GM23338 (cell line): ENCODE measurements at regions not wholly inside any gene's neighbourhood (a gene's known extent, or its start where the extent isn't known, plus 50 kb on each side); places are given as distances from the start of the nearest gene placed in this dataset.

Source experiments
- ATAC-seq: fragments of 200-7000 bp; cut with Tn5 transposase; 3 replicates; pipeline ENCODE4 v1.9.1; 2020
- DNase-seq: peaks from one replicate; pipeline ENCODE4 v3.0.0-alpha.2; 2015; ENCODE audit warnings: low spot score
- H2AFZ ChIP-seq: fragments of 200-600 bp; sonication (generic); 2 replicates; pipeline ENCODE4 v1.8.0; 2016; ENCODE audit warnings: antibody characterized with exemption, mild to moderate bottlenecking, moderate library complexity
- H3F3A ChIP-seq: fragments of 200-600 bp; sonication (generic); replicated peaks from 2 replicates; pipeline ENCODE4 v1.8.0; 2017; ENCODE audit warnings: antibody characterized with exemption, mixed run types, low read depth
- H3K27ac ChIP-seq: fragments of 200-600 bp; sonication (generic); 2 replicates; pipeline ENCODE4 v1.6.1; 2016; ENCODE audit warnings: low read depth
- H3K27me3 ChIP-seq: fragments of 200-600 bp; sonication (generic); 2 replicates; pipeline ENCODE4 v1.8.0; 2016; ENCODE audit warnings: mild to moderate bottlenecking, mixed run types, moderate library complexity; ENCODE audit not compliant: insufficient read depth
- H3K36me3 ChIP-seq: fragments of 200-600 bp; sonication (generic); 2 replicates; pipeline ENCODE4 v1.8.0; 2016; ENCODE audit warnings: mild to moderate bottlenecking; ENCODE audit not compliant: insufficient read depth
- H3K4me1 ChIP-seq: fragments of 200-600 bp; sonication (generic); 2 replicates; pipeline ENCODE4 v1.8.0; 2016; ENCODE audit warnings: mild to moderate bottlenecking, moderate library complexity; ENCODE audit not compliant: insufficient read depth
- H3K4me2 ChIP-seq: fragments of 200-600 bp; sonication (generic); 2 replicates; pipeline ENCODE4 v1.7.1; 2017; ENCODE audit warnings: mixed run types
- H3K4me3 ChIP-seq: fragments of 200-600 bp; sonication (generic); 2 replicates; pipeline ENCODE4 v1.6.1; 2016; ENCODE audit warnings: mixed run types
- H3K79me2 ChIP-seq: fragments of 200-600 bp; sonication (generic); replicated peaks from 2 replicates; pipeline ENCODE4 v1.8.0; 2017; ENCODE audit warnings: mild to moderate bottlenecking; ENCODE audit not compliant: insufficient read depth
- H3K9me2 ChIP-seq: fragments of 200-600 bp; sonication (generic); 2 replicates; pipeline ENCODE4 v1.8.0; 2017; ENCODE audit not compliant: insufficient read depth
- H4K20me1 ChIP-seq: fragments of 200-600 bp; sonication (generic); replicated peaks from 2 replicates; pipeline ENCODE4 v1.8.0; 2017; ENCODE audit warnings: mild to moderate bottlenecking; ENCODE audit not compliant: insufficient read depth
- H3K27ac Mint-ChIP-seq: 2 replicates; pipeline ENCODE4 v1.8.0; 2020; ENCODE audit warnings: inconsistent platforms, mild to moderate bottlenecking, moderate library complexity, mixed read lengths
- H3K27me3 Mint-ChIP-seq: 3 replicates; pipeline ENCODE4 v1.8.0; 2022; ENCODE audit warnings: low read depth, mild to moderate bottlenecking, moderate library complexity, mixed read lengths, inconsistent platforms; ENCODE audit not compliant: insufficient read depth, poor library complexity
- H3K36me3 Mint-ChIP-seq: 3 replicates; pipeline ENCODE4 v1.8.0; 2021; ENCODE audit warnings: low read depth, mild to moderate bottlenecking, inconsistent platforms, moderate library complexity, mixed read lengths
- H3K4me1 Mint-ChIP-seq: 3 replicates; pipeline ENCODE4 v1.8.0; 2020; ENCODE audit warnings: mild to moderate bottlenecking, inconsistent platforms, mixed read lengths
- H3K4me3 Mint-ChIP-seq: 3 replicates; pipeline ENCODE4 v1.8.0; 2021; ENCODE audit warnings: moderate library complexity, mild to moderate bottlenecking, inconsistent platforms, mixed read lengths
- H3K9me3 Mint-ChIP-seq: 3 replicates; pipeline ENCODE4 v1.8.0; 2020; ENCODE audit warnings: moderate library complexity, mild to moderate bottlenecking, inconsistent platforms, mixed read lengths
- CREB1 ChIP-seq: fragments of 250-450 bp; sonication (Bioruptor Pico); IDR thresholded peaks from 2 replicates; pipeline ENCODE4 v1.5.0; 2020; ENCODE audit warnings: low read depth, mild to moderate bottlenecking, moderate library complexity
- EZH2 ChIP-seq: fragments of 200-600 bp; sonication (generic); IDR thresholded peaks from one replicate; pipeline ENCODE4 v1.8.0; 2017; ENCODE audit warnings: antibody characterized with exemption, mild to moderate bottlenecking, low read depth; ENCODE audit not compliant: unreplicated experiment
- JUNB ChIP-seq: IDR thresholded peaks from one replicate; pipeline ENCODE4 v1.6.1; 2016; ENCODE audit warnings: antibody characterized with exemption; ENCODE audit not compliant: unreplicated experiment
- NANOG ChIP-seq: IDR thresholded peaks from 2 replicates; pipeline ENCODE4 v1.6.1; 2016; ENCODE audit warnings: antibody characterized with exemption, borderline replicate concordance
- POLR2AphosphoS5 ChIP-seq: IDR thresholded peaks from 2 replicates; pipeline ENCODE4 v1.6.1; 2016; ENCODE audit warnings: antibody characterized with exemption, low read depth
- STAT1 ChIP-seq: IDR thresholded peaks from one replicate; pipeline ENCODE4 v1.6.1; 2016; ENCODE audit warnings: antibody characterized with exemption; ENCODE audit not compliant: unreplicated experiment
- ZNF114 ChIP-seq: fragments of 250-450 bp; sonication (Bioruptor Pico); IDR thresholded peaks from 2 replicates; pipeline ENCODE4 v1.5.0; 2020; ENCODE audit warnings: mild to moderate bottlenecking, moderate library complexity
- ZNF331 ChIP-seq: fragments of 250-450 bp; sonication (Bioruptor Pico); IDR thresholded peaks from 2 replicates; pipeline ENCODE4 v1.5.0; 2020; ENCODE audit warnings: low read depth, mild to moderate bottlenecking, moderate library complexity
- TF ChIP-seq, protein P1 (sequence below): IDR thresholded peaks from 2 replicates; pipeline ENCODE4 v1.6.1; 2016; ENCODE audit warnings: antibody characterized with exemption
- TF ChIP-seq, protein P2 (sequence below): fragments of 250-450 bp; sonication (Bioruptor Pico); IDR thresholded peaks from 2 replicates; pipeline ENCODE4 v1.5.0; 2020; ENCODE audit warnings: mild to moderate bottlenecking, moderate library complexity
- TF ChIP-seq, protein P3 (sequence below): IDR thresholded peaks from one replicate; pipeline ENCODE4 v1.6.1; 2018; ENCODE audit warnings: antibody characterized with exemption; ENCODE audit not compliant: unreplicated experiment

DNA sequence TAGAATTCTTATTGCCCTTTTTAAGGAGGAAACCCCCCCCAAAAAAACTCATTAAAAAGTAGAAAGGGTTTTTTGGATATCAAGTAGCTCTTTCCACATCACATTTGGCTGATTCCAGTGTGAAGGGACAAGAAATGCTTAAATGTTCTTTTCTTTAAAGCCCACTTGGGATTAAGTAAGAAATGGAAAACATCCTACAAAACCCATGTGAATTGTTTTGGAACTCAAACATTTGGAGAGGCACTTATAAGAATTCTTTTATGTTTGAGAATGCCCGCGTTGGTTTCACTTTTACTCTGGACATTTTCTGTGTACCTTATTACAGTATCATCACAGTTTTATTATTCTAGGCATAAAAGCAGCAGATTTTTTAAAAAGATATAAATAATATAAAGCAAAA, 301.1 kb upstream of the ACTBL2 start:
- no peaks in the 10 kb centered on the region for H3K36me3 Mint-ChIP-seq
- no peaks in the 10 kb centered on the region for H3F3A ChIP-seq
- H3K4me1 ChIP-seq, result 0 out of 2 replicates have a peak, but pooled peaks cover 3% of the 10 kb centered on the region
- no peaks in the 10 kb centered on the region for H3K79me2 ChIP-seq
- H3K9me2 ChIP-seq, result no peaks in the 10 kb centered on the region
- H3K4me3 Mint-ChIP-seq, result no peak overlapping the region
- no peak for DNase-seq
- peaks cover 3% of the 10 kb centered on the region; the same call in 1 of the 3 replicates for H3K4me1 Mint-ChIP-seq
- H3K9me3 Mint-ChIP-seq, result no peaks in the 10 kb centered on the region
- no peaks in the 10 kb centered on the region for H4K20me1 ChIP-seq
- no peaks in the 10 kb centered on the region for H3K27me3 ChIP-seq
- H3K36me3 ChIP-seq, result no peaks in the 10 kb centered on the region
- TF ChIP-seq NANOG, result no peak
- H3K4me2 ChIP-seq, result no peak overlapping the region
- no peak overlapping the region for H3K27ac ChIP-seq
- no peak overlapping the region for H3K27ac Mint-ChIP-seq
- no peak overlapping the region for H2AFZ ChIP-seq
- H3K4me3 ChIP-seq, result no peak overlapping the region
- ATAC-seq, result no peak
- no peaks in the 10 kb centered on the region for H3K27me3 Mint-ChIP-seq

DNA sequence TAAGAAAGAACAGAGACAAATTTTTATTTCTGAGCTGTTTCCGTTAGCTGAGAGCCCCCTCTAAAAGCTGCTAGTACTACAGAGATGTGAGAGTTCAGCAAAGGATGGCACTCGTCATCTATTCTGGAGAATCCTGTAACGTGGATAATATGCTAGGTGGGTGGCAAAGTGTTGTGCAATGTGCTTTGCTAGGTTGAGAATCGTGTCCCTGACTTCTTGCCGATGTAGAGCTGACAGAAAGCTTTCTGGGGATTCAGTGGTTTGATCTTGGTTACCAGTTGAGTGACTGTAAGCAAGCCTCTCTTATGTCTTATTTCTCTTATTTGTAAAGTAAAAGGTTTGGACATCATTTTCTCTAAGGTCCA, 298.3 kb upstream of the ACTBL2 start:
- no peak for DNase-seq
- no peaks in the 10 kb centered on the region for H3K36me3 Mint-ChIP-seq
- Histone ChIP-seq H3K79me2 (no peaks in the 10 kb centered on the region), H3K36me3 (no peaks in the 10 kb centered on the region), H3K27me3 (no peaks in the 10 kb centered on the region), H3K9me2 (no peaks in the 10 kb centered on the region), H2AFZ (no peak overlapping the region), H3K4me3 (no peak overlapping the region), H3K4me2 (no peak overlapping the region), H3K4me1 (0 out of 2 replicates have a peak, but pooled peaks cover 3% of the 10 kb centered on the region), H3K27ac (no peak overlapping the region), H3F3A (no peaks in the 10 kb centered on the region), H4K20me1 (no peaks in the 10 kb centered on the region)
- H3K27ac Mint-ChIP-seq, result no peak overlapping the region
- H3K4me1 Mint-ChIP-seq, result peaks cover 3% of the 10 kb centered on the region; the same call in 1 of the 3 replicates
- H3K27me3 Mint-ChIP-seq, result no peaks in the 10 kb centered on the region
- no peak for ATAC-seq
- no peaks in the 10 kb centered on the region for H3K9me3 Mint-ChIP-seq
- H3K4me3 Mint-ChIP-seq, result no peak overlapping the region
- TF ChIP-seq EZH2 (no peak), JUNB (no peak), STAT1 (no peak), POLR2AphosphoS5 (no peak), ZNF114 (CRISPR knock-in tag) (no peak), CREB1 (CRISPR knock-in tag) (no peak), ZNF331 (CRISPR knock-in tag) (no peak)
- TF ChIP-seq, protein P1, sequence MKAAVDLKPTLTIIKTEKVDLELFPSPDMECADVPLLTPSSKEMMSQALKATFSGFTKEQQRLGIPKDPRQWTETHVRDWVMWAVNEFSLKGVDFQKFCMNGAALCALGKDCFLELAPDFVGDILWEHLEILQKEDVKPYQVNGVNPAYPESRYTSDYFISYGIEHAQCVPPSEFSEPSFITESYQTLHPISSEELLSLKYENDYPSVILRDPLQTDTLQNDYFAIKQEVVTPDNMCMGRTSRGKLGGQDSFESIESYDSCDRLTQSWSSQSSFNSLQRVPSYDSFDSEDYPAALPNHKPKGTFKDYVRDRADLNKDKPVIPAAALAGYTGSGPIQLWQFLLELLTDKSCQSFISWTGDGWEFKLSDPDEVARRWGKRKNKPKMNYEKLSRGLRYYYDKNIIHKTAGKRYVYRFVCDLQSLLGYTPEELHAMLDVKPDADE, result no peak
- TF ChIP-seq, protein P2, sequence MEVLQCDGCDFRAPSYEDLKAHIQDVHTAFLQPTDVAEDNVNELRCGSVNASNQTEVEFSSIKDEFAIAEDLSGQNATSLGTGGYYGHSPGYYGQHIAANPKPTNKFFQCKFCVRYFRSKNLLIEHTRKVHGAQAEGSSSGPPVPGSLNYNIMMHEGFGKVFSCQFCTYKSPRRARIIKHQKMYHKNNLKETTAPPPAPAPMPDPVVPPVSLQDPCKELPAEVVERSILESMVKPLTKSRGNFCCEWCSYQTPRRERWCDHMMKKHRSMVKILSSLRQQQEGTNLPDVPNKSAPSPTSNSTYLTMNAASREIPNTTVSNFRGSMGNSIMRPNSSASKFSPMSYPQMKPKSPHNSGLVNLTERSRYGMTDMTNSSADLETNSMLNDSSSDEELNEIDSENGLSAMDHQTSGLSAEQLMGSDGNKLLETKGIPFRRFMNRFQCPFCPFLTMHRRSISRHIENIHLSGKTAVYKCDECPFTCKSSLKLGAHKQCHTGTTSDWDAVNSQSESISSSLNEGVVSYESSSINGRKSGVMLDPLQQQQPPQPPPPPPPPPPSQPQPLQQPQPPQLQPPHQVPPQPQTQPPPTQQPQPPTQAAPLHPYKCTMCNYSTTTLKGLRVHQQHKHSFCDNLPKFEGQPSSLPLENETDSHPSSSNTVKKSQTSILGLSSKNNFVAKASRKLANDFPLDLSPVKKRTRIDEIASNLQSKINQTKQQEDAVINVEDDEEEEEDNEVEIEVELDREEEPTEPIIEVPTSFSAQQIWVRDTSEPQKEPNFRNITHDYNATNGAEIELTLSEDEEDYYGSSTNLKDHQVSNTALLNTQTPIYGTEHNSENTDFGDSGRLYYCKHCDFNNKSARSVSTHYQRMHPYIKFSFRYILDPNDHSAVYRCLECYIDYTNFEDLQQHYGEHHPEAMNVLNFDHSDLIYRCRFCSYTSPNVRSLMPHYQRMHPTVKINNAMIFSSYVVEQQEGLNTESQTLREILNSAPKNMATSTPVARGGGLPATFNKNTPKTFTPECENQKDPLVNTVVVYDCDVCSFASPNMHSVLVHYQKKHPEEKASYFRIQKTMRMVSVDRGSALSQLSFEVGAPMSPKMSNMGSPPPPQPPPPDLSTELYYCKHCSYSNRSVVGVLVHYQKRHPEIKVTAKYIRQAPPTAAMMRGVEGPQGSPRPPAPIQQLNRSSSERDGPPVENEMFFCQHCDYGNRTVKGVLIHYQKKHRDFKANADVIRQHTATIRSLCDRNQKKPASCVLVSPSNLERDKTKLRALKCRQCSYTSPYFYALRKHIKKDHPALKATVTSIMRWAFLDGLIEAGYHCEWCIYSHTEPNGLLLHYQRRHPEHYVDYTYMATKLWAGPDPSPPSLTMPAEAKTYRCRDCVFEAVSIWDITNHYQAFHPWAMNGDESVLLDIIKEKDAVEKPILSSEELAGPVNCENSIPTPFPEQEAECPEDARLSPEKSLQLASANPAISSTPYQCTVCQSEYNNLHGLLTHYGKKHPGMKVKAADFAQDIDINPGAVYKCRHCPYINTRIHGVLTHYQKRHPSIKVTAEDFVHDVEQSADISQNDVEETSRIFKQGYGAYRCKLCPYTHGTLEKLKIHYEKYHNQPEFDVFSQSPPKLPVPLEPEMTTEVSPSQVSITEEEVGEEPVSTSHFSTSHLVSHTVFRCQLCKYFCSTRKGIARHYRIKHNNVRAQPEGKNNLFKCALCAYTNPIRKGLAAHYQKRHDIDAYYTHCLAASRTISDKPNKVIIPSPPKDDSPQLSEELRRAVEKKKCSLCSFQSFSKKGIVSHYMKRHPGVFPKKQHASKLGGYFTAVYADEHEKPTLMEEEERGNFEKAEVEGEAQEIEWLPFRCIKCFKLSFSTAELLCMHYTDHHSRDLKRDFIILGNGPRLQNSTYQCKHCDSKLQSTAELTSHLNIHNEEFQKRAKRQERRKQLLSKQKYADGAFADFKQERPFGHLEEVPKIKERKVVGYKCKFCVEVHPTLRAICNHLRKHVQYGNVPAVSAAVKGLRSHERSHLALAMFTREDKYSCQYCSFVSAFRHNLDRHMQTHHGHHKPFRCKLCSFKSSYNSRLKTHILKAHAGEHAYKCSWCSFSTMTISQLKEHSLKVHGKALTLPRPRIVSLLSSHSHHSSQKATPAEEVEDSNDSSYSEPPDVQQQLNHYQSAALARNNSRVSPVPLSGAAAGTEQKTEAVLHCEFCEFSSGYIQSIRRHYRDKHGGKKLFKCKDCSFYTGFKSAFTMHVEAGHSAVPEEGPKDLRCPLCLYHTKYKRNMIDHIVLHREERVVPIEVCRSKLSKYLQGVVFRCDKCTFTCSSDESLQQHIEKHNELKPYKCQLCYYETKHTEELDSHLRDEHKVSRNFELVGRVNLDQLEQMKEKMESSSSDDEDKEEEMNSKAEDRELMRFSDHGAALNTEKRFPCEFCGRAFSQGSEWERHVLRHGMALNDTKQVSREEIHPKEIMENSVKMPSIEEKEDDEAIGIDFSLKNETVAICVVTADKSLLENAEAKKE (CRISPR knock-in tag), result no peak
- TF ChIP-seq, protein P3, sequence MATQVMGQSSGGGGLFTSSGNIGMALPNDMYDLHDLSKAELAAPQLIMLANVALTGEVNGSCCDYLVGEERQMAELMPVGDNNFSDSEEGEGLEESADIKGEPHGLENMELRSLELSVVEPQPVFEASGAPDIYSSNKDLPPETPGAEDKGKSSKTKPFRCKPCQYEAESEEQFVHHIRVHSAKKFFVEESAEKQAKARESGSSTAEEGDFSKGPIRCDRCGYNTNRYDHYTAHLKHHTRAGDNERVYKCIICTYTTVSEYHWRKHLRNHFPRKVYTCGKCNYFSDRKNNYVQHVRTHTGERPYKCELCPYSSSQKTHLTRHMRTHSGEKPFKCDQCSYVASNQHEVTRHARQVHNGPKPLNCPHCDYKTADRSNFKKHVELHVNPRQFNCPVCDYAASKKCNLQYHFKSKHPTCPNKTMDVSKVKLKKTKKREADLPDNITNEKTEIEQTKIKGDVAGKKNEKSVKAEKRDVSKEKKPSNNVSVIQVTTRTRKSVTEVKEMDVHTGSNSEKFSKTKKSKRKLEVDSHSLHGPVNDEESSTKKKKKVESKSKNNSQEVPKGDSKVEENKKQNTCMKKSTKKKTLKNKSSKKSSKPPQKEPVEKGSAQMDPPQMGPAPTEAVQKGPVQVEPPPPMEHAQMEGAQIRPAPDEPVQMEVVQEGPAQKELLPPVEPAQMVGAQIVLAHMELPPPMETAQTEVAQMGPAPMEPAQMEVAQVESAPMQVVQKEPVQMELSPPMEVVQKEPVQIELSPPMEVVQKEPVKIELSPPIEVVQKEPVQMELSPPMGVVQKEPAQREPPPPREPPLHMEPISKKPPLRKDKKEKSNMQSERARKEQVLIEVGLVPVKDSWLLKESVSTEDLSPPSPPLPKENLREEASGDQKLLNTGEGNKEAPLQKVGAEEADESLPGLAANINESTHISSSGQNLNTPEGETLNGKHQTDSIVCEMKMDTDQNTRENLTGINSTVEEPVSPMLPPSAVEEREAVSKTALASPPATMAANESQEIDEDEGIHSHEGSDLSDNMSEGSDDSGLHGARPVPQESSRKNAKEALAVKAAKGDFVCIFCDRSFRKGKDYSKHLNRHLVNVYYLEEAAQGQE, result no peak
